HG02852 (cell line): ENCODE measurements at regions not wholly inside any gene's neighbourhood (a gene's known extent, or its start where the extent isn't known, plus 50 kb on each side); places are given as distances from the start of the nearest gene placed in this dataset.
"Not testable (repeated sequence)": the region's sequence is repeated elsewhere in the genome, so short reads cannot be mapped to it uniquely, and the experiment has no call there.

Experiments used
- ATAC-seq: cut with Tn5 transposase; IDR thresholded peaks from one replicate; pipeline ENCODE4 v1.9.1; 2021; ENCODE audit warnings: mild to moderate bottlenecking, moderate library complexity; ENCODE audit not compliant: unreplicated experiment

- no peak for ATAC-seq
Measured at GRCh38 chr7:9453521-9453920, 1020.1 kb downstream of the NXPH1 start.

- ATAC-seq, result peak; percentile 40
Measured at GRCh38 chr7:9488555-9488954, 1055.1 kb downstream of the NXPH1 start.

- no peak for ATAC-seq
Measured at GRCh38 chr7:9498303-9498702, 1064.9 kb downstream of the NXPH1 start.

GRCh38 chr7:9502269-9502668 lies 1068.9 kb downstream of the NXPH1 start:
- no peak for ATAC-seq

GRCh38 chr7:9504678-9505077 lies 1071.3 kb downstream of the NXPH1 start:
- no peak for ATAC-seq

GRCh38 chr7:9505516-9505915 lies 1072.1 kb downstream of the NXPH1 start:
- no peak for ATAC-seq

GRCh38 chr7:9507290-9507689 lies 1073.9 kb downstream of the NXPH1 start:
- no peak for ATAC-seq

- no peak for ATAC-seq
Measured at GRCh38 chr7:9516662-9517061, 1083.3 kb downstream of the NXPH1 start.

GRCh38 chr7:9523579-9523978 lies 1090.2 kb downstream of the NXPH1 start:
- ATAC-seq, result no peak

GRCh38 chr7:9552431-9552830 lies 1119.0 kb downstream of the NXPH1 start:
- ATAC-seq, result not testable (repeated sequence)

- ATAC-seq, result no peak
Measured at GRCh38 chr7:9557853-9558252, 1124.4 kb downstream of the NXPH1 start.

GRCh38 chr7:9575716-9576115 lies 1142.3 kb downstream of the NXPH1 start:
- ATAC-seq, result no peak

- no peak for ATAC-seq
Measured at GRCh38 chr7:9582824-9583223, 1149.4 kb downstream of the NXPH1 start.

GRCh38 chr7:9598411-9598810 lies 1165.0 kb downstream of the NXPH1 start:
- ATAC-seq, result no peak

GRCh38 chr7:9600974-9601373 lies 1167.6 kb downstream of the NXPH1 start:
- ATAC-seq, result no peak

GRCh38 chr7:9603291-9603690 lies 1169.9 kb downstream of the NXPH1 start:
- ATAC-seq, result no peak

- ATAC-seq, result no peak
Measured at GRCh38 chr7:9608560-9608959, 1175.2 kb downstream of the NXPH1 start.

GRCh38 chr7:9620899-9621298 lies 1187.5 kb downstream of the NXPH1 start:
- not testable (repeated sequence) for ATAC-seq

GRCh38 chr7:9621306-9621902 lies 1188.0 kb downstream of the NXPH1 start:
- ATAC-seq, result not testable (repeated sequence)

- no peak for ATAC-seq
Measured at GRCh38 chr7:9621927-9622326, 1188.5 kb downstream of the NXPH1 start.

GRCh38 chr7:9625953-9626352 lies 1192.5 kb downstream of the NXPH1 start:
- no peak for ATAC-seq

- ATAC-seq, result no peak
Measured at GRCh38 chr7:9645756-9646155, 1212.3 kb downstream of the NXPH1 start.

GRCh38 chr7:9657257-9657656 lies 1223.8 kb downstream of the NXPH1 start:
- ATAC-seq, result no peak
